ENCODE measurements at regions not wholly inside any gene's neighbourhood (a gene's known extent, or its start where the extent isn't known, plus 50 kb on each side); places are given as distances from the start of the nearest gene placed in this dataset.

DNA sequence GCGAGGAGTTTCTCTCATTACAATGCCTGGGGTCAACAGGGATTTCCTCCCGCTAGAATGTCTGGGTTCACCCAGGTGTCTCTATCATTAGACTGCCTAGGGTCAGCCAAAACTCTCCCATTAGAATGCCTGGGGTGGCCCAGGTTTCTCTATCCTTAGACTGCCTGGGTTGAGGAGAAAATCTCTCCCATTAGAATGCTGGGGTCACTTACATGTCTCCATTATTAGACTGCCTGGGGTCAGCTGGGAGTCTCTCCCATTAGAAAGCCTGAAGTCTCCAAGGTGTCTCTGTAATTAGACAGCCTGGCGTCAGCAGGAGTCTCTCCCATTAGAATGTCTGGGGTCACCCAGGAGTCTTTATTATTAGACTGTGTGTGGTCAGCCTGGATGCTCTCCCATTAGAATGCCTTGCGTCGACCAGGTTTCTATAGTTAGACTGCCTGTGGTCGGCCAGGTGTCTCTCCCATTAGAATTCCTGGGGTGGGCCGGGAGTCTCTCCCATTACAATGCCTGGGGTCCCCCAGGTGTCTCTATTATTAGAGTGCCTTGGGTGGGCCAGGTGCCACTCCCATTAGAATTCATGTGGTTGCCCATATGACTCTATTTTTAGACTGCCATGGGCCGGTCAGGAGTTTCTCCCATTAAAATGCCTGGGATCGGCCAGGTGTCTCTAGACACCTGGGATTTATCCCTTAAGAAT is 2272.1 kb downstream of the TP53TG3F start:
- TF ChIP-seq, protein P1, sequence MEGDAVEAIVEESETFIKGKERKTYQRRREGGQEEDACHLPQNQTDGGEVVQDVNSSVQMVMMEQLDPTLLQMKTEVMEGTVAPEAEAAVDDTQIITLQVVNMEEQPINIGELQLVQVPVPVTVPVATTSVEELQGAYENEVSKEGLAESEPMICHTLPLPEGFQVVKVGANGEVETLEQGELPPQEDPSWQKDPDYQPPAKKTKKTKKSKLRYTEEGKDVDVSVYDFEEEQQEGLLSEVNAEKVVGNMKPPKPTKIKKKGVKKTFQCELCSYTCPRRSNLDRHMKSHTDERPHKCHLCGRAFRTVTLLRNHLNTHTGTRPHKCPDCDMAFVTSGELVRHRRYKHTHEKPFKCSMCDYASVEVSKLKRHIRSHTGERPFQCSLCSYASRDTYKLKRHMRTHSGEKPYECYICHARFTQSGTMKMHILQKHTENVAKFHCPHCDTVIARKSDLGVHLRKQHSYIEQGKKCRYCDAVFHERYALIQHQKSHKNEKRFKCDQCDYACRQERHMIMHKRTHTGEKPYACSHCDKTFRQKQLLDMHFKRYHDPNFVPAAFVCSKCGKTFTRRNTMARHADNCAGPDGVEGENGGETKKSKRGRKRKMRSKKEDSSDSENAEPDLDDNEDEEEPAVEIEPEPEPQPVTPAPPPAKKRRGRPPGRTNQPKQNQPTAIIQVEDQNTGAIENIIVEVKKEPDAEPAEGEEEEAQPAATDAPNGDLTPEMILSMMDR (IDR thresholded peaks at IDR 0.05) = no peak
- TF ChIP-seq TCF7L2 (IDR thresholded peaks at IDR 0.05; ENCODE audit: low read depth, low read length) = no peak
- TF ChIP-seq SIN3A (IDR thresholded peaks at IDR 0.05; ENCODE audit: borderline replicate concordance, insufficient read depth, low read depth, low read length) = no peak
- TF ChIP-seq POLR2AphosphoS5 (IDR thresholded peaks at IDR 0.05; ENCODE audit: low read depth, low read length) = no peak

All from Panc1 (cell line).